NCI-H82 (cell line): ENCODE measurements at regions not wholly inside any gene's neighbourhood (a gene's known extent, or its start where the extent isn't known, plus 50 kb on each side); places are given as distances from the start of the nearest gene placed in this dataset.

Experiments used
- DNase-seq: peaks from one replicate; lab custom pipeline; 2025; lab: John Stamatoyannopoulos, UW

GRCh38 chr11:2083411-2083810 lies 55.8 kb downstream of the IGF2 start:
- DNase-seq: no peak

GRCh38 chr11:2077061-2077802 lies 62.0 kb downstream of the IGF2 start:
- no peak for DNase-seq

- DNase-seq: no peak
Measured at GRCh38 chr11:2076441-2076840, 62.7 kb downstream of the IGF2 start.

GRCh38 chr11:2074266-2074825 lies 64.8 kb downstream of the IGF2 start:
- peak; percentile 6 for DNase-seq

GRCh38 chr11:2072551-2073261 lies 66.5 kb downstream of the IGF2 start:
- no peak for DNase-seq

- DNase-seq: no peak
Measured at GRCh38 chr11:2071748-2072385, 67.3 kb downstream of the IGF2 start.
